Adipocyte (in vitro differentiated cells): ENCODE measurements at regions not wholly inside any gene's neighbourhood (a gene's known extent, or its start where the extent isn't known, plus 50 kb on each side); places are given as distances from the start of the nearest gene placed in this dataset.

Experiments
- DNase-seq: peaks from one replicate; pipeline ENCODE4 v3.0.0-alpha.2; 2015; ENCODE audit warnings: low read depth
- H3K27me3 ChIP-seq: replicated peaks from 2 replicates; pipeline ENCODE4 v1.7.0; 2013; ENCODE audit warnings: mild to moderate bottlenecking, low read length, moderate library complexity; ENCODE audit not compliant: control insufficient read depth, insufficient read depth
- H3K36me3 ChIP-seq: 2 replicates; pipeline ENCODE4 v1.7.0; 2013; ENCODE audit warnings: low read length, mild to moderate bottlenecking, moderate library complexity; ENCODE audit not compliant: control insufficient read depth, insufficient read depth, severe bottlenecking
- H3K4me1 ChIP-seq: 2 replicates; pipeline ENCODE4 v1.7.0; 2013; ENCODE audit warnings: mild to moderate bottlenecking, low read length, moderate library complexity; ENCODE audit not compliant: control insufficient read depth, insufficient read depth
- H3K4me3 ChIP-seq: 2 replicates; pipeline ENCODE4 v1.7.0; 2013; ENCODE audit warnings: mild to moderate bottlenecking, low read length, moderate library complexity
- H3K9ac ChIP-seq: 2 replicates; pipeline ENCODE4 v1.7.0; 2013; ENCODE audit warnings: mild to moderate bottlenecking, low read length, moderate library complexity
- H3K9me3 ChIP-seq: 2 replicates; pipeline ENCODE4 v1.7.0; 2013; ENCODE audit warnings: mild to moderate bottlenecking, low read length, moderate library complexity; ENCODE audit not compliant: control insufficient read depth

- DNase-seq, result no peak
- Histone ChIP-seq H3K9ac (no peak overlapping the region), H3K36me3 (no peaks in the 10 kb centered on the region), H3K9me3 (peaks cover 4% of the 10 kb centered on the region), H3K27me3 (no peaks in the 10 kb centered on the region), H3K4me3 (no peak overlapping the region), H3K4me1 (peaks cover 18% of the 10 kb centered on the region)
These were observed 70.9 kb upstream of the FAM9C start for GRCh38 chrX:13115146-13115855.

- Histone ChIP-seq H3K27me3 (no peaks in the 10 kb centered on the region), H3K9me3 (peaks cover 4% of the 10 kb centered on the region), H3K4me1 (peaks cover 18% of the 10 kb centered on the region), H3K9ac (no peak overlapping the region), H3K4me3 (no peak overlapping the region), H3K36me3 (no peaks in the 10 kb centered on the region)
- DNase-seq, result no peak
These were observed 68.1 kb upstream of the FAM9C start for GRCh38 chrX:13112499-13112898.

GRCh38 chrX:13110433-13111324 lies 66.3 kb upstream of the FAM9C start:
- Histone ChIP-seq H3K9me3 (no peaks in the 10 kb centered on the region), H3K36me3 (no peaks in the 10 kb centered on the region), H3K27me3 (no peaks in the 10 kb centered on the region), H3K4me1 (peaks cover 18% of the 10 kb centered on the region), H3K4me3 (no peak overlapping the region), H3K9ac (peak overlapping the region; percentile 65)
- DNase-seq, result peak; percentile 93

GRCh38 chrX:13109817-13110216 lies 65.4 kb upstream of the FAM9C start:
- H3K9ac ChIP-seq, result peak overlapping the region; percentile 65
- H3K4me1 ChIP-seq, result peaks cover 18% of the 10 kb centered on the region
- DNase-seq, result peak; percentile 34
- no peaks in the 10 kb centered on the region for H3K27me3 ChIP-seq
- H3K4me3 ChIP-seq, result no peak overlapping the region
- H3K9me3 ChIP-seq, result no peaks in the 10 kb centered on the region
- H3K36me3 ChIP-seq, result no peaks in the 10 kb centered on the region

- H3K4me3 ChIP-seq, result no peak overlapping the region
- no peaks in the 10 kb centered on the region for H3K9me3 ChIP-seq
- H3K27me3 ChIP-seq, result no peaks in the 10 kb centered on the region
- peaks cover 39% of the 10 kb centered on the region for H3K4me1 ChIP-seq
- no peaks in the 10 kb centered on the region for H3K36me3 ChIP-seq
- no peak for DNase-seq
- no peak overlapping the region for H3K9ac ChIP-seq
These were observed 59.5 kb upstream of the FAM9C start for GRCh38 chrX:13103914-13104274.

GRCh38 chrX:13103188-13103913 lies 58.9 kb upstream of the FAM9C start:
- Histone ChIP-seq H3K4me3 (no peak overlapping the region), H3K9ac (no peak overlapping the region), H3K27me3 (no peaks in the 10 kb centered on the region), H3K9me3 (no peaks in the 10 kb centered on the region), H3K4me1 (peaks cover 39% of the 10 kb centered on the region), H3K36me3 (no peaks in the 10 kb centered on the region)
- DNase-seq, result no peak

GRCh38 chrX:13102636-13103035 lies 58.2 kb upstream of the FAM9C start:
- Histone ChIP-seq H3K27me3 (no peaks in the 10 kb centered on the region), H3K9ac (no peak overlapping the region), H3K9me3 (no peaks in the 10 kb centered on the region), H3K36me3 (no peaks in the 10 kb centered on the region), H3K4me3 (no peak overlapping the region), H3K4me1 (peaks cover 39% of the 10 kb centered on the region)
- DNase-seq, result peak; percentile 31

- Histone ChIP-seq H3K4me3 (no peak overlapping the region), H3K36me3 (no peaks in the 10 kb centered on the region), H3K9ac (peak overlapping the region; percentile 57), H3K27me3 (no peaks in the 10 kb centered on the region), H3K9me3 (no peaks in the 10 kb centered on the region), H3K4me1 (peaks cover 39% of the 10 kb centered on the region)
- DNase-seq, result peak; percentile 88
These were observed 57.2 kb upstream of the FAM9C start for GRCh38 chrX:13101441-13102139.

GRCh38 chrX:13099121-13099520 lies 54.7 kb upstream of the FAM9C start:
- no peaks in the 10 kb centered on the region for H3K36me3 ChIP-seq
- H3K27me3 ChIP-seq, result no peaks in the 10 kb centered on the region
- H3K9me3 ChIP-seq, result no peaks in the 10 kb centered on the region
- H3K4me1 ChIP-seq, result peaks cover 48% of the 10 kb centered on the region
- H3K4me3 ChIP-seq, result no peak overlapping the region
- no peak overlapping the region for H3K9ac ChIP-seq
- peak; percentile 19 for DNase-seq

- no peak overlapping the region for H3K9ac ChIP-seq
- H3K4me1 ChIP-seq, result peaks cover 33% of the 10 kb centered on the region
- no peak for DNase-seq
- H3K36me3 ChIP-seq, result no peaks in the 10 kb centered on the region
- no peak overlapping the region for H3K4me3 ChIP-seq
- H3K27me3 ChIP-seq, result no peaks in the 10 kb centered on the region
- H3K9me3 ChIP-seq, result no peaks in the 10 kb centered on the region
These were observed 52.3 kb upstream of the FAM9C start for GRCh38 chrX:13096728-13097127.
